NB4 (cell line): ENCODE measurements at regions not wholly inside any gene's neighbourhood (a gene's known extent, or its start where the extent isn't known, plus 50 kb on each side); places are given as distances from the start of the nearest gene placed in this dataset.

Experiments used
- MYC ChIP-seq: IDR thresholded peaks from 2 replicates; pipeline ENCODE4 v1.6.1; 2011; ENCODE audit warnings: low read depth, low read length
- POLR2A ChIP-seq: IDR thresholded peaks from 2 replicates; pipeline ENCODE4 v1.6.1; 2011; ENCODE audit warnings: mild to moderate bottlenecking; ENCODE audit not compliant: insufficient read length; ENCODE audit errors: extremely low read depth
- TF ChIP-seq, protein P1 (sequence below): IDR thresholded peaks from one replicate; pipeline ENCODE4 v1.5.1; 2012; ENCODE audit warnings: low read depth, low read length
- TF ChIP-seq, protein P2 (sequence below): IDR thresholded peaks from 2 replicates; pipeline ENCODE4 v1.6.1; 2011; ENCODE audit warnings: low read depth, low read length

DNA sequence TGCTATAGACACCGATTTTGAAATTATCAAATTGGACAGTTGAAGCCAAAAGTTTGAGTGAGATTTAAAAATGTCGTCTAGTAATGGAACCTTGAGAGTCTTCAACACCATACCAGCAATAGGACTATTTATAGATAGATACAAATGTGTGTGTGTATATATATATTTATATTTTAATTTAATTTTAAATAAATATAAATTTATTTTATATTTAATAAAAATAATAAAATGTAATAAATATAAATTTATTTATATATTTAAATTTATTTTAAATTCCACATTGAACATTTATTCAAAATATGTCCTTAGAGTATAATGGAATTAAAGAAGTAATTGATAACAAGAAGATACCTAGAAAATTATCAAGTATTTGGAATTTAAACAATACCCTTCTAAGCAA, 221.9 kb upstream of the CXXC4 start:
- no peak for TF ChIP-seq POLR2A
- TF ChIP-seq, protein P1, sequence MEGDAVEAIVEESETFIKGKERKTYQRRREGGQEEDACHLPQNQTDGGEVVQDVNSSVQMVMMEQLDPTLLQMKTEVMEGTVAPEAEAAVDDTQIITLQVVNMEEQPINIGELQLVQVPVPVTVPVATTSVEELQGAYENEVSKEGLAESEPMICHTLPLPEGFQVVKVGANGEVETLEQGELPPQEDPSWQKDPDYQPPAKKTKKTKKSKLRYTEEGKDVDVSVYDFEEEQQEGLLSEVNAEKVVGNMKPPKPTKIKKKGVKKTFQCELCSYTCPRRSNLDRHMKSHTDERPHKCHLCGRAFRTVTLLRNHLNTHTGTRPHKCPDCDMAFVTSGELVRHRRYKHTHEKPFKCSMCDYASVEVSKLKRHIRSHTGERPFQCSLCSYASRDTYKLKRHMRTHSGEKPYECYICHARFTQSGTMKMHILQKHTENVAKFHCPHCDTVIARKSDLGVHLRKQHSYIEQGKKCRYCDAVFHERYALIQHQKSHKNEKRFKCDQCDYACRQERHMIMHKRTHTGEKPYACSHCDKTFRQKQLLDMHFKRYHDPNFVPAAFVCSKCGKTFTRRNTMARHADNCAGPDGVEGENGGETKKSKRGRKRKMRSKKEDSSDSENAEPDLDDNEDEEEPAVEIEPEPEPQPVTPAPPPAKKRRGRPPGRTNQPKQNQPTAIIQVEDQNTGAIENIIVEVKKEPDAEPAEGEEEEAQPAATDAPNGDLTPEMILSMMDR: no peak
- TF ChIP-seq MYC: no peak
- TF ChIP-seq, protein P2, sequence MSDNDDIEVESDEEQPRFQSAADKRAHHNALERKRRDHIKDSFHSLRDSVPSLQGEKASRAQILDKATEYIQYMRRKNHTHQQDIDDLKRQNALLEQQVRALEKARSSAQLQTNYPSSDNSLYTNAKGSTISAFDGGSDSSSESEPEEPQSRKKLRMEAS: no peak
